Fibroblast of peridontal ligament (primary cell): ENCODE measurements at regions not wholly inside any gene's neighbourhood (a gene's known extent, or its start where the extent isn't known, plus 50 kb on each side); places are given as distances from the start of the nearest gene placed in this dataset.

ENCODE experiments used
- DNase-seq: peaks from one replicate; pipeline ENCODE4 v3.0.0-alpha.2; 2010; ENCODE audit errors: extremely low read depth

DNA sequence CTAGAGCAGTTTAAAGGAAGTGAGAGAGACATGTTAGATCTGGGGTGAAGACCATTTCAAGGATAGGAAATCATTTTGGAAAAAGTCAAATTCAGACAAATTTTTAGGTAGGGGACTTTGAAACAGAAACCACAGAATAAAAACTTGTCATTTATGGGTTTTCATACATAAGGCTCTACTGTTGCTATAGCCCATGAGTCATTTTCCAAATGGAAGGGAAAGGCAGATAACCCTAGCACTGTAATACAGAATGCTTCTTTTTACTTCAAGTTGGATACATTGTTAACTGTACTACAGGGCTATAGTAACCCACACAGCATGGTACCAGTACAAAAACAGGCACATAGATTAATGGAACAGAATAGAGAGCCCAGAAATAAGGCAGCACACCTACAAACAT lies 455.4 kb downstream of the EBF1 start:
- DNase-seq = peak; percentile 36

DNA sequence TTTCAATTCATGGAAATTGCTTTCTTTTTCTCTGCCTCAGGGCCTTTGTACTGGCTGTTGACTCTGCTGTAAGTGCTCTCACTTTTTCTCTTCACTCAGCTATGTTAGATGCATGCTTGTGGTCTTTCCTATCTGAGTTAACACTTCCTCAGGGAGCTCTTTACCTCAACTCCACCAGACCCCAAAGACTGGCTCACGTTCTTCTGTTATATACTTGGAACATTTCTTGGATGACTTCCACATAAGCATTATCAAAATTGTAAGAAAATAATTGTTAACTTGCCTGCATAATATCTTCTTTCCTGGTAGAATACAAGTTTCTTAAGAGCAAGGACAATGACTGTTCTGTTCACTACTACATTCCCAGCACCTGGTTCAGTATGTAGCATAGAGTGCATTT lies 455.9 kb downstream of the EBF1 start:
- no peak for DNase-seq

DNA sequence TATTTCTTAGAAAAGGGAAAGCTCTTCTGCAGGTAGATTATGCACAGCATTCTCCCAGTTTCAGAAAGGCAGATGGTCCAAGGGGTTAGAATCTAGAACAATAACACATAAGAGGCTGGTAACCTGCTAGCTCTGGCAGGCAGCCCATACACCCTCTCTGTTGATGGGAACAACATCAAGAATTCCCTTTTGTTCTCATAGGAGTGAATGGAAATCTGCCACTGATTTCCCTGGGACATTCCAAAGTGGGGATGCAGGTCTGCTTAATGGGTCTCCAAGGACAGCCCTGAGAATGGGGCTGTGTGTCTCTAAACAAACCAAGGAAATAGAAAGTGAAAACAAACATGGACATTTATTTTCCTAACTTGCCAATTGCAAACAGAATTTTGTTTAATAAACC lies 456.8 kb downstream of the EBF1 start:
- peak; percentile 35 for DNase-seq

DNA sequence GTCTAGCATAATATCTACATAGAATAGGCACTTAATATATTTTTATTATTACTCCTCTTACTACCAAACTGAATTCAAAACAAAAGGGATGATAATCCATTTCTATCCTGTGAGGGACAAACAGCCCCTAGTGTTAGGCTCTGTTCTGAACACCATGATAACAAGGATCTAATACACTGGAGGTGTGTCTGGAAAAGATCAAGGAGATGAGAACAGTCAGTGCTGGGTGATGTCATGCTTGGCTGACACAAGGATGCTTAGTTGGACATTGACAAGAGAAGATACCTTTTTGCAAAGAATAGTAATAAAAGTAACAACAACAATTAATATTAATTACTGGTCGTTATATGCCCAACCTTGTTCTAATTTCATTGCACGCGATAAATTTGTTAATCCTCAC lies 458.7 kb downstream of the EBF1 start:
- DNase-seq = no peak

DNA sequence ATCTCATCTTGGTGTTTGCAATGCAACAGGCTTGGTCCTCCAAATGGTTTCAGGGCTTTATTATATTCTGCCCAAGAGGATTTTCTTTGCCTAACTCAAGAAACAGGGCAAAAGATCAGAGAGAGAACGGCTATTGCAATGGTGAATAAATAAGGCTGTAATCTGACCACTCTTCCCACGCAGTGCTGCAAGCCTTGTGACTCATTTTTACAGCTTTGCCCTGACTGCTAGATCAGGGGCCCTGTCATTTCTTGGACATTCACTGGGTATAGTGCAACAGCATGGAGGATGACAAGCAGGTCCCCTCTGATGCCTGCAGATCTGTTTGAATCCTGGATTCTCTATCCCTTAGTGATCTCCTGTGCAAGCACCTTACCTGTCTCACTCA lies 459.1 kb downstream of the EBF1 start:
- DNase-seq = peak; percentile 56

DNA sequence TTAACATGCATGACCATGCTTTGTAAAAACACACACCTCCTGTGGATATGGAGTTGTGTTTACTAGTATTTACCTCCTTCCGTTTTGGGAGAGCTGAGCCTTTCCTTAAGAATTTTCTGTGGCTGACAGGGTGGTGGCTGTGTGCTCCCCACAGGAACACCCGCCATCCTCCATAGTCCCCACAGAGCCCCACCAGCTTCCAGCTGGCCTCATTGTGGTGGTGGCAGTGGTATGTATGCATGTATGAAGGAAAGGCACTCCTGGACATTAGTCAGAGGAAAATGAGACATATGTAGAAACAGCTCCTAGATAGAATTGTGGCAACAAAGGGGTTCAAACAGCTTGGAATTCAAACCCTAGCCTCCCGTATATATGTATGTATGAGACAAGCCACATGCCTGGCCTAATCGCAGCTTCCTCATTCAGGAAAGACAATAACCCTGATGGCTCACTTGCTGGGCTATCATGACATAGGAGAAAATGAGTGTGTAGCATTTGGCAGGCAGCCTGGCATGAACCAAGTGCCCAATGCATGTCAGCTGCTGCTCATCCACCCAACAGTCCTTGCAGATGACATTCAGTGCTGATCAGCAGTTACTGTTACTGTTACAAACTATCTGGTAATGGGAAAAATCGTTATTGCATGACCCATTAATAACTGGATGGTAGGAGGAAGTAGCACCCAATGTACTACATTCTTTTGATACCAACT lies 459.7 kb downstream of the EBF1 start:
- peak; percentile 56 for DNase-seq

DNA sequence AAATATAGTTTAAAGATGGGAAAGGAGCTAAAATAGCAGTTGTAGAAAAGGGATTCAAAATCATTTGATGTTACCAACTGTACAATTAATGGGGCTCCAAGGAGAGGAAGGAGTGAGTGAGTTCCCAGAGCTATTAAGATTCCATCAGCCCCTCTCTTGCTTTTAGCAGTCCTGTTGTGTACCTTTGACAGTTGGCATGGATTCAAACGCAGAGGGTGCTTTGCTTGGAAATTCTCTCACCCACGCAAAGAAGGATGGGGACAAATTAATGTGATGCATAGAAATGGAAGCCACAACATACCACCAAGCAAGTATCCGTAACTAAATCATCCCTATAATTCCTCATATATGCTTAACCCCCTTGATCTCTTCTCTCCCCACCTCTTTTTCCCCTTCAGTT lies 461.3 kb downstream of the EBF1 start:
- DNase-seq = no peak

DNA sequence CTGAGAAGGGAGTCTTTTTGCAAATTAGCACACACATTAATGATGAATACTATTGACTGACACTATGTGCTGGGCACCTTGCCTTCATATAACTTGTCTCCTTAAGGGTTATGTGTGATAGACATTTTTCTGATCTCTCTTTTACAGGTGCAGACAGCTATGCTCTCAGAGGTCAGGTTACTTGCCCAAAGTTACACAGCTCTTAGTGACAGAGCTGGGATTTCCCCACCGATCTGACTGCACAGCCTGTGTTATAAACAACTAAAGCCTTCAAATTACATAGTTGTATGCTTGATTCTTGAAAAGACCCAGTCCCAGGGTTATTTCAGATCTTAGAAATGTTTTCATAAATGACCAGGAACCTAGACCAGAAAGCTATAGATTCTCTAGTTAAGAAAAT lies 462.7 kb downstream of the EBF1 start:
- no peak for DNase-seq

DNA sequence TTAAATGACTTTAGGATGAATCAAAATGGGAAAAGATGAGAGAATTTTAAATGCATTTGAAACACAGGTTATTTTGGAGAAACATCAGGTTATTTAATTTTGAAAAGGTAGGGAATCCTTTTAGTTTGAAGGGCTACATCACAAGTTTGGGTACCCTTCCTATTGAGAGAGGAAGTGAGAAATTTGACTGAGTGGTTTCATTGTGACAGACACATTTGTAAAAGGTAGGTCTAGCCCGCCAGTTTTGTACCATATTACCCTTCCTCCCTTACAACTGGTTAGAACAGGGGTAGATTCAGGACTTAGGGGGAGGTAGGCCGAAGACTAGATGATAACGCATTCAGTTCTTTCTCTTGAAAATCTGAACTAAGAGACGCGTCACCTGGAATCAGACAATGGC lies 464.2 kb downstream of the EBF1 start:
- no peak for DNase-seq

DNA sequence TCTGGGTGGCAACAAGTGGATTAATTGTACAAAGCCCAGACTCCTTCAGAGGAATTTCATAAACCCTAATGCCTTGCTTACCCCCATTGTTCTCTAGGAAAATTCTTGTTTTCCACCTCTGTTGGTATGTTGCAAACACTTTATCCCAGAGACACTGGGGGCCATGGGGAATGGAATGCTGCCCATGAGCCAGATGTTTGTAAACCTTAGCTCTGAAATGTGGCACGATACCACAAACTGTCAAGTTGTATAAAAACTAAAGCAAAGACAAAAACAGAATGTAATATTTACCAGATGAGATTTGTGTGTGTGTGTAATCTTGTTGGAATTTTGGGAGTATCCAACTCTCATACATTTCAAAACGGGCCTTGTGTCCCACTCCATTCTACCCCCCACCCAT lies 465.0 kb downstream of the EBF1 start:
- DNase-seq = peak; percentile 89

DNA sequence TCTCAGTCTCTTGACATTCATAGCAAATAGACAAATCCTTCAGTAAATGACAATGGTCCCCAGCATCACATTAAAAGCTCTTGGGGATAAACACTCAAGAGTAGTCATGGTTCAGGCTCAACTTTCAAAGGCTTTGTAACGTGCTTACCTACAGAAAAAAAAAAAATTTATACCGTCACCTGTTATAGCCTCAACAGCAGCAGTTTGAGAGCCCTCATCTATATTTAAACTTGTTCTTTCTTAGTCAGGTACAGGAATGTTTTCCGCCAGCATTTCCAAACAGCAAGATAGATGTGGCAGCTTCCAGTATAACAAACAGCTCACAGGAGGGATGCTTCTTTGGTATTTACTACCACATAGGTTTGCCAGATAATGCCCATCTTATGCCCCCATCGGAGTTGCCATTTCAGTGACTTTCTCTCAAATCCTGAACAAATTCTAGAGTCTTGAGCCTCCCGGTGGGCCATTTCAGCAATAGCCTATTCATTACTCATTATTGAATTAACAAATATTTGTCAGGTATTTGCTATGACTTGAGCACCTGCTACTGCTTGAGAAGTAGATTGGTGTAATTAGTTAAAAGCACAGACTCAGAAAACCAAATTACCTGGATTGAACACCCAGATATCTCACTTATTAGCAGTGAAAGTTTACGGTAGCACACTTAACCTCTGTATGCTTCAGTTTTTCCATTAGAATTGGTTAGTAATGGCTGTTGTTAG lies 470.0 kb downstream of the EBF1 start:
- no peak for DNase-seq

DNA sequence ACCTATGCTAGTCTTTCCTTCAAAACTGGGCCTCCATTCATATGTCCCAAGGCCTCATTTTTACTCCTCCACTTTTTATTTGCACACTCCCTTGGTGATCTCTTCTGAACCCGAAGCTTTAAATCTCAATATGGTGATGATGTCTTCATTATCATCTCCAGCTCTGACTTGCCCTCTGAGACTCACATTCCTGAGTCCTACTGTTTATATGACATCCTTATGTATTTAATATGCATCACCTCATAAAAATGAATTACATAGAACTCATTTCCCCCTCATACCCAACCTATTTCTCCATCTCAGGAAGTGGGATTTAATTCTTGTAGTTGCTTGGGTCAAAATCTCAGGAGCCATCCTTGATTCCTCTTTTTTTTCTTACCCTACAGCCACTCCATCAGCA lies 473.0 kb downstream of the EBF1 start:
- no peak for DNase-seq

DNA sequence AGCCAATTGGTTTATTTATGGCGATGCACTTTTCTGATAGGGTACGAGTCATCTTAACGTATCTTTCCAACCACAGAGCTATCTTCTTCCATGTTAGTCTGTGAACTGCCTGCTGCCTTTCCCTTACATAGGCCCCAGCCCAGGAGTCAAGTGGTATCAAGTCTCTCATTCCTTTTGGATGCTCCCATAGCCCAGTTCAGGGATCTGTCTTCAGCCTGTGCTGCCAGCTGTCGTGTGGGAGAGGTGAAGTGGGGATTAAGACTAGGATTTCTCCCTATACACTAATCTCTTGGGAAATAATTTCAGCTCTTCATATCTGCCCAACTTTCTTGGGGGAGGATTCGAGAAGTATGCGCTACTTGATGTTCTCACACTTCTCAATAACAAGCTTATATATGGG lies 475.7 kb downstream of the EBF1 start:
- no peak for DNase-seq

DNA sequence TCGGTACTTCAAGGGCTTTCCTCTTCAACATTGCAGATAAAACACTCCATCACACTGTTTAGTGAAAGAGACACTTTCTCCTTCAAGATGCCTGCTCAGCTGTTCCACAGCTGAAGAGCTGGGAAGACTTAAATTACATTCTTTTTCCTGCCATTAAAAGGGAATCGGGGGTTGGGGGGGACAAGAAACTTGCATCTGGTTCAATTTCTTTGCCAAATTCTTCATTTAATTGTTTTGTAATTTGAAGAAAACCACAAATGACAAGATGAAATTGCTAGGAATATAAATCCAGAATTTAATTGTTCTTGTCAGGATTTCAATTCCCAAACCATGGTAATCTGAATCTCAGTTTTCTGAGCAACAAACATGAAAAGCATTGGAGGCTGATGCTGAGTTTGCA lies 478.3 kb downstream of the EBF1 start:
- DNase-seq = peak; percentile 60

DNA sequence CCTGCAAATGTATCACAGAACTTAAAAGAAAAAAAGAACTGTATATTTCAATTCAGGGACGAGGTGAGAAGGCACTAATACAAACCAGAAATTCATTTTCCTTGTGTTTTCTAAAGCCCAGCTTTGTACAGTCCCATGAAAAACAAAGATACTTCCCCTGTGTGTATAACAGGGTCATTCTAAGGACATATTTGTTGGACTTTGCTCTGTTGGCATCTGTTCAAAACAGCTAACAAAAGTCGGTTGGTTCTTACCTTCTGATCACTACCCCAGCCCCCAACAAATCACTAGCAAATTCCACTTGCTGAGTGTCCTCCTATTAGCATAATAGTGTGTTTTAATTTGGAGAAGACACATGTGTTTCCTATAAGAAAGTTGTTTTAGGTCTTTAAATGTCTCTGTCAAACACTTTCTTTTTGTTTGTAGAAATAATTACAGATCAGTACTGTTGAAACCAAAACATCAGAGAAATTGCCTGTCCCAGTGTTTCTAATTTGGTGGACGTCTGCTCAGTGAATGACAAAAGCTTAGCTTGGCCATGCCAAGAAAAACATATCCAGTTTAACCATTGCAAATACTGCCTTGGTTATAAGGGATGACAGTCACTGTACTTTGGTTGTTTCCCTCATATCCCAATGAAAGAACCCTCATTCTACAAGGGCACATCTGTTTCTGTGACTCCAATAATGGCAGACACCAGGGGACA lies 480.5 kb downstream of the EBF1 start:
- DNase-seq = peak; percentile 44

DNA sequence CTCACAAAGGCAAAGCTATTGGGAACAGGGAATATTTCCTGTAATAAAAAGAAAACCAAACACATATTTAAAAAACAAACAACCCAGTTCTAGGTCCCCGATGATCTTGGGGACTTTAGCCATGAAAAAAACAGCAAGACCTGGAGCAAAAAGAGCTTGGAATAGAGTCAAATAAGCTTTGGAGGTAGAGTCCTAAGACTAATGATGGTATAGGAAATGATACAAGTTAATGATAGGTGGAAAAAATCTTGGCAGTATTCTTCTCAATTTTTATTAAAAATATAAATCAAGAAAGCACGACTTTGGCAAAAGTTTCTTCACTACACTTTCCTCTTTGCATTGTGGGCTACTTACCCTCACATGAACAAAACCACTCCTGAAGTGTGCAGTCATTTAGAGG lies 481.5 kb downstream of the EBF1 start:
- DNase-seq = no peak

DNA sequence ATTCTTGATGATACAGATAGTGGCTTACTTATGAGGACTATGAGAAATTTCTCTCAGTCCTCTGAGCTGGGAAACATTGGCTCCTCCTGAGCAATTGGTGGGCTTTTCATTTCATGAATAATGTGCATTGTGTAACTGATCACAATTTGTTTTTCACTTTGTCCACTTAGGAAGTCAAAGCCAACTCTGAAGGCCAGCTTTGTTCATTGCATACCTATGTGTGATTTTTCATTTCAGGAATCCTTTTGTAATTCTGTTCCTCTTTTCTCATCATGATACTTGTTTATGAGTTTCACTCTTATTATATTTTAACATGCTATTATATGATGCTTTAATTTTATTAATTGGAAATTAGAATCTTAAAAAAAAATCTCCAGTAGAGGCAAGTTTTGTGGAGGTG lies 483.0 kb downstream of the EBF1 start:
- no peak for DNase-seq

DNA sequence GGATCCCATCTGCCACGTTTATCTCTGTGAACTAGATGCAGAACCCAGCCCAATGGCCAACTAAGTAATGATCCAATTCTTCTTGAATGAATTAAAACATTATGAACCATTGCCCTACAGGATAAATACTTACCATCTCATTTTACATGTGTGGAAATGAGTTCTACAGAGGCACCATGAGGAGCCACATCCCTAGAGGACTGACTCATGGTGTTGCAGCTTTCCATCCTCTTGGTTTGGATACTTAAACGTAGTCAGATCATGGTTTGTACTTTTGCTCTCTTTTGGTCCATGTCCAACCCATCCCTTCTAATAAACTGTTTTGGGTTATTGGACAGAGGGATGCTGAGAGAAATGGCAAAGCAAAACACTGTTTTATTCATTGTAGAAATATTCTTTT lies 484.8 kb downstream of the EBF1 start:
- peak; percentile 99 for DNase-seq

DNA sequence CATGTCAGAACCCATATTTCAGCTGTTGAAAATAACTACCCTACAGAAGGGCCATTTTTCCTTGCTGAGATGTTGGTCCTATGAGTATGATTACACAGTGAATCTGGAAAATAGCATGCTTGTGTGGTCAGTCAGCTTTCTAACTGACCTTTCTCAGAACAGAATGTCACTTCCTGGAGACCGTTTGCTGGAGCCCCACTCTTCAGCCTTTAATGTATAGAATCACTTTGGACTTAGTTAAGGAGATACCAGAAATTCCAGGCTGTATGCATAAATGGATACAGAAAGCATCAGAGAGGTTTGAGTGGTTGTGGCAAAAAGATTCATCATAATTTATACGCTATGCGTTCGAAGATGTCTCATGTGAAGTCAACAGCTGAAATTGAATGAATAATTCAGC lies 488.1 kb downstream of the EBF1 start:
- no peak for DNase-seq

DNA sequence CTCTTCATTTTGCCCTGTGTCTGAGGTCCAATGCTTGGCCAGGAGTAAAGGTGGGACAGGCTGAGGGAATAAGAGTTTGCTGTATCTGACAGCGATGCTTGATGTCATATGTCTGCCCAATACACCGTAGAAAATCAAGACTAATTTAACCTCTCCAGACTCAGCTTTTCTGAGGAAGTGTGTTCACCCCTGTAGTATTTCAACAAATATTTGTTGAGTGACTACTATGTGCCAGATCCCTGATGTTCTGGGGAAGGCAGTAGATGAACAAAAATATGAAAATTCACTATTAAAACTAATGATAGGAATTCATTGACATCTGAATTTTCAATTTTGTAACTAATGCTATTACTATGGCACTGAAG lies 489.7 kb downstream of the EBF1 start:
- no peak for DNase-seq

DNA sequence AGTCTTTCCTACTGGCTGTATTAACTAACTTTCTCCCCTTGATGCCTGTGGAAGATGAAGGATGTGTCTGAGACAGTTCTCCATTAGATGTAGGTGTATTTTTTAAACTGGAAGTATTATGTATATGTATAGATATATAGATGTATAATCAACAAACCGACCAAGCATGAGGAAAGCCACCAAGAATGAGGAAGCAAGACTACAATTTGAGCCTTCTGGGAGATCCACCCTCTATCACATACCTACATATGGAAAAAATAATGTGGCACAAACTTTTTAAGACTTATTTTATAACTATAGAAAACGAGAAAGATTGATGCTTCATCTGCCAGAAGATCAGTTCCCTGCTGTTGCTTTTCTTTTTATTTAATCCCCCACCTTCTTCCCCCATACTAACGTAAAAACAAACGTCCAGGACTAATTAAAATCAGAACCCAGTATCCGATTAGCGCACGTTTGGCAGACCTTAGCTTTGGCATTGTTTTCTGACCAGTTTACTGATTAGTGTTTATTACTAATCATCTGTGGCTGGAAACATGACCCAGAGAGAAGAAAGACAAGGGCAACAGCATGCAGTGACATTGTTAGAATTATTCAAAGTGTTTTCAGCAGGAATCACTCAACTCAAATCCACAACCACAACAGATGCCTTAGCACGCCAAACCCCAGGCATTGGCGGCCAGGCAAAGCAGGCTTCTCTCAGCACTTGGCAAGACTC lies 490.2 kb downstream of the EBF1 start:
- DNase-seq = peak; percentile 83

DNA sequence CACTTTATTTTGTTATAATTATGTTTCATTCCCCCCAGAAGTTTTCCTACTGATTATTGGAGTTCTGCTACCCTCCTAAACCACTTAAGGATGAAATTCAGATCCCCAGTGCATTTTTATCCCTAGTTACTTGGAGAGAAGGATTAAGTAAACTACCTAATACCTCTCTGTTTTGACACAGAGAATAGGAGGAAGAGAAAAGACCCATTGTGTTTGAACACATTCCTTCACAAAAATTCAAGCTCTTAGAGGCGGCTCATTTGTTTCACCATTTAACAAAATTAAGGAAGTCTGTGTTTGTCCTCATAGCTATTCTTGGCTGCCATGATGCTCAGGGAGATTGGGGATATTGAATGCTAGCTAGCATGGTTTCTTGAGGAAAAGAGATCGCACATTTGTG lies 492.6 kb downstream of the EBF1 start:
- no peak for DNase-seq

DNA sequence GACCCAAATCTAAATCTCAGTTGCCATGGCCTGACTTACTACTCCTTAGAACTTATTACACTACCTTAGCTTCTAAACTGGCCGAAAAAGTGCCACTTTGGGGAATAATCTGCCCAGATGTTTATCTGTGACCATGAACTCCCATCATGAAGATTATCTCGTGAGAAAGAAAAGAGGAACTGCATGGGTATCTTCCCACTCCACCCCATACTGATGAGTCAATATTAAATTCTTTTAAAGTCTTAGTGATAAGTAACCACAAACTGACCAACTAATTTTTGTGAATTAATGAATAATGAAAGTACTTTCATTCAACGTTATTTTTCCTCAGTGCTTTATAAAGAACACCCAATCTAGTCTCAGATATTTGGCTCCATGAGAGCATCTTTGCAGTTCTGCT lies 493.5 kb downstream of the EBF1 start:
- DNase-seq = no peak
